Stimulated activated CD4-positive, alpha-beta T cell treated with anti-CD3 and anti-CD28 coated beads, Interleukin-12 subunit alpha, Interleukin-12 subunit beta, amount 100 ng/mL, for 48 hours (primary cell): ENCODE measurements at regions not wholly inside any gene's neighbourhood (a gene's known extent, or its start where the extent isn't known, plus 50 kb on each side); places are given as distances from the start of the nearest gene placed in this dataset.
"Not testable (repeated sequence)": the region's sequence is repeated elsewhere in the genome, so short reads cannot be mapped to it uniquely, and the experiment has no call there.

Experiments used
- DNase-seq, 3 donors: peaks; one replicate each; pipeline ENCODE4 v3.0.0-alpha.2; 2020; ENCODE audit warnings: low read depth in 2 of 3, low spot score in 1 of 3

DNA sequence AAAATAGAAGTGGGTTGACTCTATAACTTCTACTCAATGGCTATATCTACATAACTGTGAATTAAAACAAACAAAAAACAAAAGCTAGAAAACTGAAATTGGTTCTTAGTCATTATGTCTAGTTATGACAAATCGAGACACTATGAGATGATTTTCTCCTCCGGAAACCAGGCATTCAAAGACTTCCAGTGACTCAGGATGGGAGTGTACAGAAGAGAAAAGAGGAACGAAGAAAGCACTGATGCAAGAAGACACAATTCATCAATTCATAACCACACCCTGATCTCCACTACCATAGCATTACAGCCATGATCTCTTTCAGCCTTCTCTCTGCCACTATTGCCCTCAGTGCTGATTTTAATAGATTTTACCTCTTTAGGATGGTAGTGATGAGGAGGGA, 253.6 kb downstream of the CBLL2 start:
- no peak for DNase-seq

DNA sequence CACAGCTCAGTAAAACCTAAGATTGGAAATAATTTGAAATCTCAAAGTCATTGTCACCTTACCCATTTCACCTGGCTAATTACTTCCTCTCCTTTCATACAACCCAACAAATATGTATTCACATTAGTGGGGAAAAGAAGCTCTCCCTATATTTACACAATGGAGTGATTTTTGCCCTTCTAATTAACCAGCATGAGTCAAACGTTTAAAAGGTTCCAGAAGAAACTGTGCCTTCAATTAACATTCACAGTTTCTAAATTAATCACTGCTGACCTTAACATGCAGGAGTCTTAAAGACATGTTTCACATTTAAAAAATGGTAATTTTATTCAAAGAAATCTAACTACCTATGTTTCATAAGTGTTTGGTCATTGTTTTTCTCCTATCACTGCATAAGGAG, 254.6 kb downstream of the CBLL2 start:
- DNase-seq = no peak

DNA sequence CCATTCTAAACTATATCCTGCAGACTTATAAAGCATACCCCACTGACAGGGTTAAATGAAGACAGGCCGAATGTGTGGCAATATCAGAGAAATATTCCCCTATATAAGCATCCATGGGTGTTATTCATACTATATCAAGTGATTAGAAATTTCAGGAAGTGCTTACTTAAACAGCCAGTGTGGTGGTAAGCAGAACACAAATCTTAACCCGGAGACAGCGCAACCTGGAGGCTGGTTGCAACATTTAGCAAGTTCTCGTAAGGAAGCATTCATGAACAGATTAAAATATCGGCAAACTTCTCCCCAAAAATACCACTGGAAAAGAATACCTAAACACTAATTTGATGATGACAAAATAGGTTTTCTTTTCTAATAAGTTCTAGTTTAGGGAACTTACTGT, 261.2 kb downstream of the CBLL2 start:
- no peak for DNase-seq

DNA sequence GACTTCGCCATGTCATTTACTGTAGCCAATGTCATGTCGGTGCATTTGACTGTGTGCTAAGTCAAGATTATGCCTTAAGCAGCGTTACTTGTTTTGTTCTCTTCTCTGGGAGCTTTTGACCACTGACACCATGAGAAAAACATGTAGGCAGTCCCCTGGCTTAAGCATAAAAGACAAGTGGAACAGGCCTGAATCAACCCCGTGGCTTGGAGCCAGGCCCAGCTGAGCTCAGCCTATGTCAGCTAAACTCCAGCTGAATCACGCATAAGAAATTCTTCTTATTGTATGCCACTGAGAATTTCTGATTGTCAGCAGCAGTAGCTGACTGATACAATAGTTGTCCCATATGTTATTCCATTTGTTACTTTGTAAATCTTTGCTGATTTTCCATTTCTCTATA, 261.9 kb downstream of the CBLL2 start:
- DNase-seq = no peak

DNA sequence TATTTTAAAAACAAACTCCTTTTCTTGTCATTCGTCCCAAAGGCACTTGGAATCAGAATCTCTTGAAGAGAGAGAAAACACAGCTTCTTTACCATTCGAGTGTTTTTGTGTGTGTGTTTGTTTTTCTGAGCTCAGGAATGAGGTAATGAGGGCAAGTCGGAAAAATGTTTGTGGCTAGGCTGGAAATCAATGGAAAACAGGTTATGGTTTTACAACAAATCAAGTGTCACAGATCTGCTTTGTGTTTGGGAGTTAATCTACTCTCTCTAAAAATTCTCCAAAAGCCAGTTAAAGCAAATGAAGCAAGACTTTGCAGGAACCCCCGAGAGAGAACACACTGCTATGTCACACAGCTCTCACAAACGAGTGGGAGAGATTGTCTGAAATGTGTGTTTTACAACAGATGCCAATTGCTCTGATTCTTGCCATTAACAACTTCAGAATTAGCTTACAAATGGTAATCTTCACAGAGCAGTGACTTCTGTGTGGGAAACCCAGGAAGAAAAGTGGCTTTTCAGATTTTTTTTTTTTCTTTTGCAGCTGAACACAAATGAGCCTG, 264.1 kb downstream of the CBLL2 start:
- no peak for DNase-seq

DNA sequence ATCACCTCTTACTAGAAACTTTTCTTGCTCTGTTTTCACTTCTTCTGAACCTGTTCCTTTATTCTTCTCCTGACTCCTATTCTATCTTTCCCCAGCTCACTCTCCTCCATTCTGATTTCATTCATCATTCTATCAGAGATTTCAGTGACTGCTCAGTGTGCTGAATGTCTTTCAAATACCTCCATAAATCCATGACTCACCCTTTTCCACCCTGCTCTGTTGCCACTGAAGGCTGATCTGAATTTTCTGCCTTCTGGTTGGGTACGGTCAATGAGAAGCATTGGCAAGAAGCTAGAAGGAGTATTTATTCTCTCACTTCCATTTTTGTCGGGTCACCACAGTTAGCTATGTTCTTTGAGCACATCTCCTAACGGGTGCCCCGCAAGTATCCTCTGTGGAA, 265.9 kb downstream of the CBLL2 start:
- DNase-seq = no peak

DNA sequence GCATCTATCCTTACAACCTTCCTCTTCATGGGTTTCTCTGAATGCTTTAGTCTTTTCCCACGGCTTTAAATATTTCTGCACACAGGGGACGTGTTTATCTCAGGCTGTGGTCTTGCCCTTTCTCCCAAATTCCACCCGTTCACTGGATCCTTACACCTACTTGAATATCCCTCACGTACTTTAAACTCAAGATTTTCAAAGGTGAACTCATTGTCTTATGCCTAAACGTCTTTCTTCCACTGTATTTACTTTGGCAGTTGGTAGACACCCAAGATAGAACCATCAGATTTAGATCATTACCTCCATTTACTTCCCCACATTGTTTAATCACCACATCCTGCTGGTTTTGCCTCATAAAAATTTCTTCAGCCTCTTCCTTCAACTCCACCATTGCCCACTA, 269.2 kb downstream of the CBLL2 start:
- DNase-seq = no peak

DNA sequence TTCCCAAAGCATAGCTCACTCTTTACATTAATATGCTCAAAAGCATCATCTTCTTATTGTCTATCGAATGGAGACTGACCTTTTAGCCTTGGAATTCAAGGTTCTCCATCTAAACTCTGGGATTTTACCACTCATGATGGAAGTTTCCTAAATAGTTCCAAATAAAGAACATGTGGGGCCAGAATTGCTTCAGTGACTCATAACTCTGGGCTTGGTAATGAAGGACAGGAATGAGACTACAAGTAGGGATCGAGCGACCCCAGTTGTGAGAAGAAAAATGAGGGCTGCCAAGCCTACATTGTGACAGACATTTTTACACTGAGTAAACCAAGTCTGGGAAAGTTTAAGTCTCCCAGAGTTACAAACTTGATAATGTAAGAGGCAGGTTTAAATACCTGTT, 269.9 kb downstream of the CBLL2 start:
- DNase-seq = no peak

DNA sequence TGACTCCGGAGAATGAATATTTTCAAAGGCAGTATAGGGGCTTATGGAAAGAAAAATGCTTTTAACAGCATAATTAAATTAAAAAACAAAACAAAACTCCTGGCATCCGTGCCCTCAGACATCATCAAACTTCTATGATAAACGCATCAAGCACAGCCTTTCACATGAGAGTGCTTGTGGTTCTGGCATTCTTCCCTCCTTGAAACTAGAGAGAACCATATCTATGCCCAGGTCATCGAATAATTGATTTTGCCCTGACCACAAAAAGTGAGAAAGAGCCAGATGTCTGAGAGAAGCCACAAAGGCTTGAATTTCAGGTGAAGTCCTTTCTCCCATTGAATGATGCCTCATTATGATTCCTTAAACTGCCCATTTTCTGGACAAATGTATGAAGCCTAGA, 286.8 kb downstream of the CBLL2 start:
- no peak for DNase-seq

DNA sequence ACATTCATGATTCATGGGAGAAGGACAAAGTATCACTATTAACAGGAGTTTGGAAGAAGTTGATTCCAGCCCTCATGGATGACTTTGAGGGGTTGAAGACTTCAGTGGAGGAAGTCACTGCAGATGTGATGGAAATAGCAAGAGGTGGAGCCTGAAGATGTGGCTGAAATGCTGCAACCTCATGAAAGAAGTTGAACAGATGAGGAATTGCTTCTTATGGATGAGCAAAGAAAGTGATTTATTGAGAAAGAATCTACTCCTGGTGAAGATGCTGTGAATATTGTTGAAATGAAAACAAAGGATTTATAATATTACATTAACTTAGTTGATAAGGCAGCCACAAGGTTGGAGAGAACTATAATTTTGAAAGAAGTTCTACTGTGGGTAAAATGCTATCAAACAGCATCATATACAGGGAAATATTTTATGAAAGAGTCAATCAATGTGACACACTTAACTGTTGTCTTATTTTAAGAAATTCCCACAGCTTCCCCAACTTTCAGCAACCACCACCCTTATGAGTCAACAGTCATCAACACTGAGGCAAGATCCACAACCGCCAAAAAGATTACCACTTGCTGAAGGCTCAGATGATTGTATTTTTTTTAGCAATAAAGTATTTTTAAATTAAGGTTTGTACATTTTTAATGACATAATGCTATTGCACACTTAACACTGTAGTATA, 302.6 kb downstream of the CBLL2 start:
- no peak for DNase-seq

DNA sequence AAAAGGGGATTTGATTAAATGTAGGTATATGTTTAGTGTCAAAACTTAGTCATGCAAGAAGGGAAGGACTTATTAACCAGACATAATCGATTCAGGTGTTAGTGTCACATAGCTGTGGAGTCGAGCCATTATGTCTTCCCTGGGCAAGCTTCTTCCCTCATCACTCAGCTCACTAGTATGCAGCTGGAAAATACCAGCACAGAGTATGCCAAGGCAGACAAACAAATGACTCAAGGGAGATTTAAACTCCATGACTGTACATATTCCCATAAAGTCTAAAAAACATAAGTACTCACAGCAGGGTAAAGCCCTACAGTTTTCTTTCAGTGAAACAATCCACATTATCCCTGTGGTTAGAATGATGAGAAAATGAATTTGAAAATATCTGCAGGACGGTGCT, 304.5 kb downstream of the CBLL2 start:
- no peak for DNase-seq

DNA sequence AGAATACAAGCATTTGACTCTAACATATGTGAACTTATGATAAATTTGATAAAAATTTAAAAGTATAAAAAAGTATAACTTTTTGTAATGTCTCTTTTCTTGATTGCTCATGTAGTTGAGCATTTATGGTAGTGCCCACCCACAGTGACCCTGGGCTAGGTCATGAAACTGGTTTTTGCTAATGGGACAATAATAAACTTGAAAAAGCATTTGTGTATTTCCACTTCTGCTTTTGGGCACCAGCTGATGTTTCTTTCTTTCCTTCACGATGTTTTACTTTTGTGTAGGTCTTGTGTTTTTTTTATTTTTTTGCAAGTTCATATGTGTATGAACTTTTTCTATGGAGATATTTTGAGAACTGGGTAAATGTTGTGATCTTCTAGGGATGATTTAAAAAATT, 313.1 kb downstream of the CBLL2 start:
- no peak for DNase-seq

DNA sequence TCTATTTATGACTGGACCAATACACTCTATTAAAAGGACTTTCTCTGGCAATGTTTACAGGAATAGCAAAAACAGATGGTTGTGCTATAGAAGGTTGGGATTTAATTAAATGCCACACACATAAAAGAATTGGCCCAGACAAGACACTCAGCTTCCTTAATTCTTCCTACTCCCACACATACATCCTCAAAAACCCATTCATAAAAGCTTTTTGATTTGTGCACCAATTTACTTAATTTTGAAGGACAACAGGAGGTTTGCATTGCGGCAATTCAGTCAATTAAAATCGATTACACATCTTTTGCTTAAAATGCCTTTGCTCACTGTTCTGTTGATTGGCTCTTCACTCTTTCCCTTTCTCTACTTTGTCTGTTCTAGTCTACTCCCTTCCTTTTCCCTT, 317.1 kb downstream of the CBLL2 start:
- no peak for DNase-seq

DNA sequence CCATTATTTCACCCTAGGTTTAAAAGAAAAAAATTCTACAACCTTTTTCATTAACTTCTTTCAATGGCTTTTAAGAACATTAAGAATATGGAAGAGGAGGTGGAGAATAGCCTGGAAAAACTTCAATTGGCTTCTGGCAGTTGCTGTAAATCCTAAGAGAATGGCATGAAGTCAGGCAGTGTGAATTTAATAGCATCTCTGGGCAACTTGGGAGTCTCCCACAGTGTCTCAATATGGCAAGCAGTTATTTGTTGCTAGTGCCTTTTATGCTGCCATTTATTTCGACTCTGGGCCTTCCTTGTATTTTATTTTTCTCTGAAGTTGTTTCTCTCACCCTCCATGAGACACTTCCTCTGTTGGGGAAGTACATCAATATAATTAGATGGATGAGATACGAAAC, 322.1 kb downstream of the CBLL2 start:
- DNase-seq = no peak

DNA sequence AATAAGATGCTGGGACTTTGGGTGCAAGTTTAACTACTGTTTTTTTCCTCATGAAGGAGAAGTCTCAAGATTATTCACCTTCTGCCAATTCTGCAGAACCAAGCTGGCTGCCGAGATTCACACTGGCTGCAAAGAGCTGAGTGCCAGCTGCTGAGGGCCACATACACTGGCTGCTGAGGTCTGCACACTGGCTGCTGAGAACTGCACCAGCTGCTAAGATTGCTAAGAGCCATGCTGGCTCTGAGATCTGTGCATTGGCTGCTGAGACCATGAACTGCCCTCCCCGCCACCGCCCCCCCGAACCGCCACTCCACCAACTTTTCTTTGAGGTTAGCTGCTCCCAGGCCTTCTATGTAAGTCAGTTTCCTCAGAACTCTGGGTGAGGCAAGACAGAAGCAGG, 330.3 kb downstream of the CBLL2 start:
- DNase-seq = no peak

DNA sequence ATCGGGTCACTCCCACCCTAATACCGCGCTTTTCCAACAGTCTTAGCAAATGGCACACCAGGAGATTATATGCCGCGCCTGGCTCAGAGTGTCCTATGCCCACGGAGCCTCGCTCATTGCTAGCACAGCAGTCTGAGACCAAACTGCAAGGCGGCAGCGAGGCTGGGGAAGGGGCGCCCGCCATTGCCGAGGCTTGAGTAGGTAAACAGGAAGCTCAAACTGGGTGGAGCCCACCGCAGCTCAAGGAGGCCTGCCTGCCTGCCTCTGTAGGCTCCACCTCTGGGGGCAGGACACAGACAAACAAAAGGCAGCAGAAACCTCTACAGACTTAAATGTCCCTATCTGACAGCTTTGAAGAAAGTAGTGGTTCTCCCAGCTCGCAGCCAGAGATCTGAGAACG, 336.7 kb downstream of the CBLL2 start:
- DNase-seq = not testable (repeated sequence)

DNA sequence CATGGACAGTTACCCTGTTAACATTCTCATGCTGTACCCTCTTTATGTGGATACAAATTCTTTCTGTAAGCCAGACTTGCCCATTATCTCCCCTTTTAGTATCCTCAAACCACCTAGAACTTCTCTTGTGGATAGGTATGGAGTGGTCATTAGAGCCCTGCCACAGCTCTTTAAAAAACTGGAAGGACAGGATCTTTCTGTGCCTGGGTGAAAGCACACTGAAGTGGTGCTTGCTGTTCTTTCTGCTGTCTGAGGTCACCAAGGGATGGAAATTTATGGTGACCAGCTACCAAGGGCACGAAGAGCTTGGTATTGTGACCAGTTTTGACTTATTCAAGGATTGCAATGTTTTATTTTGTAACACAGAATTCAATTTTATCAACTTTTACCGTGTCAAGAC, 344.2 kb downstream of the CBLL2 start:
- no peak for DNase-seq

DNA sequence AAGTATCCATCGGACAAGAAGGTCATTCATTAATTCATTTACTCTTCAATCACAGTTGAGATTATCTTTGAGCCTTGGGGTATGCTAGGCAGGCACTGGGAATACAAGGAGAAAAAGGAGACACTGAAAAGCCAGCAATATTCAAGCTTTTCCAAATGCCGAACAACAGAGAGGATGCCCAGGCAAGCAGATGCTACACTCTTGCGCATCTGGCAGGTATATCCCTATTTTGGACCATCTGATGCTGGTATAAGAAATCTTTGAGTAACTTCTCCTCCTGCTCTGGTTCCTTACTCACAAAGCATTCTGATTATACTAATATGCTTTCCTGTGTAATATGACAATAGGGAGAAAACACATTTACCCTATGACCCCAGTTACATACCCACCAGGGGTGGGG, 354.9 kb downstream of the CBLL2 start:
- no peak for DNase-seq

DNA sequence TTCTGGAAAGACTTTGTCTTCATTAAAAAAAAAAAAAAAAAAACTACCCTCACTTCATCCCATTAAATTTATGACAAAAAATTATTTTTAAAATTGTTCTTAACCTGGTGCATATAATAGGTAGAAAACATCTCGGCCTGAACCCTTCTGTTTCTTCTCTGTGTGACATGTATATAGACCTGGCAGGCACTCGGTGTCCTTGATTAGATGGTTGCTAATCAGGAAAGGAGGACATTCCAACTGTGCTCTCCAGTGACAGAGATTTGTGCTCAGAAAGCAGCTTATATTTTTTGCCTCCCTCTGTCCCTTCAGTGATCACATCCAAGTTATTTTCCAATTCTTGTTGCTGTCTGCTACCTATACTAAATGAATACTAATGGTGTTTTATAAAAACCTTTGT, 355.6 kb downstream of the CBLL2 start:
- no peak for DNase-seq

DNA sequence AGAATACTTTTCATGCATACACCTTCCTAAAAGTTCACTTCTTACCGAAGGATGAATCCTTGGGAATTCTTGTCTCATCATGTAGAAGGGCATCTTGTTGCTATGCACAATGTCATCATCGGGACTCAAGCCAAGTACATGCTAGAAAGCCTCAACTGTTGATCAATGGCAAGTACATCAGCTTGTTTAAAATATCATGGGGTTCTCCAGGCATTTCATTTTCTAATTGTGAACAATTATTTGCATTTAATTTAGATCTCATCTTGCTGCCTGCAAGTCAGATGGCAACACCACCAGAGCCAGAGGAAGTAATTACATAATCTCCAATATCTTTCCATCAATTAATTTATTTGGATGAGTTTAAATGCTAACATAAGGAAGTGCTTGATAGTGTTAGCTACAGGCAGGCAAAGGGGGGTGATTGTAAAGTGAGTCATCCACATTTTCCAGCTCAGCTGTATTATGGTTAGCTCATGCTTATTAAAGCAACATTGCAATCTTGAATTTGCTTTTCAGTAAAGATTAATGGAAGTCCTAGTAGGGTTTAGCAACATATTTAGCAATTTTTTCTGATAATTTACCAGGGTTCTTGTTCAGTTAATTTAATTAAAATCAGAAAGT, 356.5 kb downstream of the CBLL2 start:
- no peak for DNase-seq

DNA sequence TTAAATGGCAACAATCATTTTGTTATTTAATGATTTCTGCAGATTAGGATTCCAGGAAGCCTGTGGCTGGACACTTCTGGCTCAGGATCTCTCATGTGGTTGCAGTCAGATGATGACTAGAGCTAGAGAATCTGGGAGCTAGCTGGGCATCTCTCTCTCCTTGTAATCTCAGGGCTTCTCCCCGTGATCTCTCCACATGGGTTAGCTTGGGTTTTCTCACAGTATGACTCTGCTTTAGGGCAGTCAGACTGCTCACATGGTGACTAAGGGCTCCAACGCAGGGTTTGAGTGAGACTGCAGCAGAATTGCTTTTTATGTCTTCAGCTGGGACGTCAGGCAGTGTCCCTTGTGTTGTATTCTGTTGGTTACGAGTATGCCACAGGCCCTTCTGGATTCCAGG, 361.4 kb downstream of the CBLL2 start:
- no peak for DNase-seq

DNA sequence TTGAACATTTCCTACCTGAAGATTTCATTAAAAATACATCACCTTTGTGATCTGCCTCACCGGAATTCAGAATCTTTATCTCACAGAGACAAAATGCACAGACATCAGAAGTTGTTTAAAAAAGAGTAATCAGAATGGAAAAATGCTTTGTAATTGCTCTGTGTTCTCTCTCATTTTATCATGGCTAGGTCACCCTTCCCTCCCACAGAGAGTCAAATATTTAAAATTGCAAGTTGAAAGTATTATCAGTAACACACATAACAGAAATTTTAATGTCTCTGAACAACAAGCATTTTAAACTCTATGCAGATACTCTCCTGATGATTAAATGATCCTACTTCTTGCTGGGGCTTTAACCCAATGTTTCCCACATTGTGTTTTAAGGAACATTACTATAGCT, 362.0 kb downstream of the CBLL2 start:
- DNase-seq = no peak

DNA sequence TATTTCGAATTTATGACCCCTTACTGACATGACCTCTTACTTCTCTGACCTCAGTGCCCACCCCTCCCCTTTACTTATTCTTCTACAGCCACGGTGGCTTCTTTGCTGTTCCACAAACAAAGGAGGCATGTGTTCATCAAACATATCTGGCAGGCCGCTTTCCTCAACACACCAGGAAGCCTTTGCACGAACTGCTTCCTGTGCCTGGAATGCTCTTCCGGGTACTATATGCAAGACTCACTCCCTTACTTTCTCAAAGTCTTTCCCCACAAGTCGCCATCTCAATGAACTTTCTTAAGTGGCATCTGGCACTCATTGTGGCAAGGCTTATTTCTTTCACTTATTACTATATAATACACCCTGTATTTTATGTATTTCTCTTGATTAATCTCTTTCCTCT, 351.5 kb upstream of the DDX53 start:
- DNase-seq = no peak
